ENCODE measurements at regions not wholly inside any gene's neighbourhood (a gene's known extent, or its start where the extent isn't known, plus 50 kb on each side); places are given as distances from the start of the nearest gene placed in this dataset.

DNA sequence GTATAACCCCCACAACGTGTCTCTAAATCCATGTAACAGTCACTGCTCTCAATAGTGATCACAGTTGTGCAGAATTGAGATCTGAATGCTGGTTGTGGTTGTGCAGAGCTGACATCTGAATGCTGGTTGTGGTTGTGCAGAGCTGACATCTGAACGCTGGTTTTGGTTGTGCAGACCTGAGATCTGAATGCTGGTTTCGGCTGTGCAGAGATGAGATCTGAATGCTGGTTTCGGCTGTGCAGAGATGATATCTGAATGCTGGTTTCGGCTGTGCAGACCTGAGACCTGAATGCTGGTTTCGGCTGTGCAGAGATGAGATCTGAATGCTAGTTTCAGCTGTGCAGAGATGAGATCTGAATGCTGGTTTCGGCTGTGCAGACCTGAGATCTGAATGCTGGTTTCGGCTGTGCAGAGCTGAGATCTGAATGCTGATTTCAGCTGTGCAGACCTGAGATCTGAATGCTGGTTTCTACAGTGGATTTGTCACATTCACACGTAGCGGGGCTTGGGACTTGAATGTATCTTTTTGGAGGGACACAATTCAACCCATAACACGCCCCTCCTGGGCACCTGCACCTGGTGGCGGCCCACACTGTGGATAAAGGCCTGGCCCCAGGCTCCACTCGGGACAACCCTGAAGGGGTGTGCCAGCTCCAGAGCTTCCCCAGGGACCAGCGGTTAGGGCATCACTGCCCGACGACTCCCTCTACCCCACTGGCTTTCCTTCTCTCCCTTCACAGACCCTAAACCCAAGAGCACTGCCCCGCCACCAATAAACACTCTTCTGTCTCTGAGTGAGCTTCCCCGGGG lies 51.1 kb upstream of the SLC66A3 start:
- TF ChIP-seq, protein P1, sequence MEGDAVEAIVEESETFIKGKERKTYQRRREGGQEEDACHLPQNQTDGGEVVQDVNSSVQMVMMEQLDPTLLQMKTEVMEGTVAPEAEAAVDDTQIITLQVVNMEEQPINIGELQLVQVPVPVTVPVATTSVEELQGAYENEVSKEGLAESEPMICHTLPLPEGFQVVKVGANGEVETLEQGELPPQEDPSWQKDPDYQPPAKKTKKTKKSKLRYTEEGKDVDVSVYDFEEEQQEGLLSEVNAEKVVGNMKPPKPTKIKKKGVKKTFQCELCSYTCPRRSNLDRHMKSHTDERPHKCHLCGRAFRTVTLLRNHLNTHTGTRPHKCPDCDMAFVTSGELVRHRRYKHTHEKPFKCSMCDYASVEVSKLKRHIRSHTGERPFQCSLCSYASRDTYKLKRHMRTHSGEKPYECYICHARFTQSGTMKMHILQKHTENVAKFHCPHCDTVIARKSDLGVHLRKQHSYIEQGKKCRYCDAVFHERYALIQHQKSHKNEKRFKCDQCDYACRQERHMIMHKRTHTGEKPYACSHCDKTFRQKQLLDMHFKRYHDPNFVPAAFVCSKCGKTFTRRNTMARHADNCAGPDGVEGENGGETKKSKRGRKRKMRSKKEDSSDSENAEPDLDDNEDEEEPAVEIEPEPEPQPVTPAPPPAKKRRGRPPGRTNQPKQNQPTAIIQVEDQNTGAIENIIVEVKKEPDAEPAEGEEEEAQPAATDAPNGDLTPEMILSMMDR (IDR thresholded peaks at IDR 0.05), result no peak
- TF ChIP-seq POLR2A (IDR thresholded peaks at IDR 0.05) (no peak), POLR2AphosphoS5 (IDR thresholded peaks at IDR 0.05) (no peak), EP300 (IDR thresholded peaks at IDR 0.05) (no peak)

Data from gastroesophageal sphincter (tissue), 3 donors.